Head of caudate nucleus (tissue), 42 donors: ENCODE measurements at regions not wholly inside any gene's neighbourhood (a gene's known extent, or its start where the extent isn't known, plus 50 kb on each side); places are given as distances from the start of the nearest gene placed in this dataset.
"Not testable (repeated sequence)": the region's sequence is repeated elsewhere in the genome, so short reads cannot be mapped to it uniquely, and the experiment has no call there.

Experiments
- DNase-seq, 42 donors: peaks; one replicate each; pipeline versions ENCODE4 v3.0.0 to v3.0.0-alpha.2; 2020 to 2021; ENCODE audit warnings: mixed read lengths in 7 of 42
- intact Hi-C: fragments of 100-400 bp; cut with DNase I; formaldehyde crosslinking; loops from one replicate; pipeline ENCODE4 v1.15.0; 2022

DNA sequence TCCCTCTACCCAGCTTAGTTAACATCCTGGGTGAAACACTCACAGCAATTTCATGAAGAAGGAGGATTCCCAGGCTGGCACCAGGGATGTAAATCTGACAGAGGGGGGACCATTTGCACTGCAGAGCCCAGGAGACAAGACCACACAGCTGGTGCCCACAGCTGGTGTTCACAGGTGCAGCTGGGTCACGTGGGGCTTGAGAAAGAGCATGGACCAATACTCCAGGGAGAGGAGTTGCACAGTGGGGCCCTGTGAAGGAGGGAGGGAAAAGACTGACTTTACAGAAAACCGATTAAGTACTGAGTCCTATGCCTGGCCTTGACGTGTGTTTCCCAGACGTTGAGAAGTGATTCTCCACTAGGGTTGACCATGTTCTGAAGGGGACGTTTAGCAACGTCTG is 1316.7 kb upstream of the TMEM132C start:
- DNase-seq: no peak
- intact Hi-C loops: no loop called here

DNA sequence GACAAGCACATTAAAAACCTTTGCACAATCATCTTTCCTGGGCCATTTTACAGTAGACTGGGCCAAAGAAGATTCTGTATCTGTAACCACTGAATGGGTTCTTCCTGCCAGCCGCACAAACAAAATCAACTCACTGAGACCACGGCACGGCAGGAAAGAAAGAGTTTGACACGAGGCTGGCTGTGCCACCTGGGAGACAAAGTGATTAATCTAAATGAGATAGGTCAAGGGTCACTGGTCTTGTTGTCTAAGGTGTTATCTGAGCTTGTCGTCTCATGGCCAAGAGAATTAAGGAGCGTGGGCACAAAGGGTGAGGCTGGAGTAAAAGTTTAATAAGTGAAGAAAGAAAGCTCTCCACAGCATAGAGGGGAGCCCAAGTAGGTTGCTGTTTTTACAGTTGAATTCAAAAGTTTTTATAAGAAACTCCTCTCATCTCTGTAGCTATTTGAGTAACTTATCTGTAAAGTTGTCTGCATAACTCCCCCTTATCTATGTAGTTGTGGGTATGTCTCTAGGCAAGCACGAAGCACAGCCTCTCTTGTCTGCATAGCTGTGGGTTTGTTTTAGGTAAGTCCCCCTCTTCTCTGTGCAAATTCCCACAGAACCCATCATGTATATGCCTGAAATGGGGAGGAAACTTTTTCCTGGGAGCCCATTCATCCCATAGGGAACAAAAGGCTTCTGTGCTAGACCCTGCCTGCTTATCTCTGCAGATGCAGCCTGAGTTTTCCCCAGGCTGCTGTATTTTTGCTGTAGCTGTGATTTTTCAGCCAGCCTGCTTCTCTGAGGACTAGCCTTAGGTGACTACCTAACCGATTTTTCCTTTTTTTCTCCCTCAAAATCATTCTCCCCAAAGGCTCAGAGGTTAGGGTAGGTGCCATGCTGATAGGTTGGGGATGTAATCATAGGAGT is 1314.6 kb upstream of the TMEM132C start:
- intact Hi-C loops: no loop called here
- peak in 2 of 42 donors; percentile 13 to 20 for DNase-seq

DNA sequence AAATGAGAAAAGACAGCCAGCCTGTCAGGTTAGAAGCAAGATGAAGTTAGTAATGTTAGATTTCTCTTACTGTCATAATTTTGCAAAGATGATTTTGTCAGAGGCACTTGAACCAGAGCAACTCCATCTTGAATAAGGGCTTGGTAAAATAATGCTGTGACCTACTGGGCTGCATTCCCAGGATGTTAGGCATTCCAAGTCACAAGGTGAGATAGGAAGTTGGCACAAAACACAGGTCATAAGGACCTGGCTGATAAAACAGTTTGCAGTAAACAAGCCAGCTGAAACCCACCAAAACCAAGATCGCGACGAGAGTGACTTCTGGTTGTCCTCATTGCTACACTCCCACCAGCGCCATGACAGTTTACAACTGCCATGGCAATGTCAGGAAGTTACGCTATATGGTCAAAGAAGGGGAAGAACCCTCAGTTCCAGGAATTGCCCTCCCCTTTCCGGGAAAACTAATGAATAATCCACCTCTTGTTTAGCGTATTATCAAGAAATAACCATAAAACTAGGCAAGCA is 1313.5 kb upstream of the TMEM132C start:
- intact Hi-C loops: no loop called here
- no peak for DNase-seq

DNA sequence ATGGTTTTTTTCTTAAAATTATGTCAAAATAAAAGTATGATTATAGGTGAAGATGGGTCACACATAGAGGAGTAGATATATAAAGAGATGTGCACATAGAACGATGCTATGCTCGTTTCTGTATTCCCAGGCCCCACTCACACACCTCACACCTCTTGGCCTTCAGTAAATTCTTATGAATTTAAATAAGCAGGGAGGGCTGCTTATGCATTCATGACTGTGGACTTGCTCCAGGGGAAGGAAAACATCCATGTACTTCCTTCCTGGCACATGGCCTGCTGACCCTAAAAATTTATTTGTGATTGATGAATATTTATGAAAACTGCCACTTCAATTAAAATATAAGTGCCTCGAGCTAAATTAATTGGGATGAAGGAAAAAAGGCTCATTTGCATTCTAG is 1306.7 kb upstream of the TMEM132C start:
- no peak for DNase-seq
- intact Hi-C loops: no loop called here

DNA sequence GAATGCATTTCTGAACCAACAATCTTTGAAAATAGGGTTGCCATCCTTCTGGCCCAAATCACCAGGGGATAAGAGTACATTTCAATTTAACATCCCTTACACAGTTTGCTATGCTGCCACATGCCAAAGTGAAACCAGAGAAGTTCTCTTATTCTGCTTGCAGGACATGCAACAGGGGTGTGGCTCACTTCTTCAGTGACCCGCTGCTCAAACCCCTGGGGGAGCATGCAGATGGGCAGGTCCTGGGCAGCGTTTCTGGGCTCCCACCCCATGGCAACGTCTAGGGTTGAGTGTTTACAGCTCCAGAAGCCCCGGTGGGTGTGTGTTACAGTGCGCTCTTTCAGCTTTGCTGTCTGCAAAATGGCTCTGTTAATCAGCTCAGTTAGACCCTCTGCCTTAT is 1306.3 kb upstream of the TMEM132C start:
- intact Hi-C loops: no loop called here
- no peak for DNase-seq

DNA sequence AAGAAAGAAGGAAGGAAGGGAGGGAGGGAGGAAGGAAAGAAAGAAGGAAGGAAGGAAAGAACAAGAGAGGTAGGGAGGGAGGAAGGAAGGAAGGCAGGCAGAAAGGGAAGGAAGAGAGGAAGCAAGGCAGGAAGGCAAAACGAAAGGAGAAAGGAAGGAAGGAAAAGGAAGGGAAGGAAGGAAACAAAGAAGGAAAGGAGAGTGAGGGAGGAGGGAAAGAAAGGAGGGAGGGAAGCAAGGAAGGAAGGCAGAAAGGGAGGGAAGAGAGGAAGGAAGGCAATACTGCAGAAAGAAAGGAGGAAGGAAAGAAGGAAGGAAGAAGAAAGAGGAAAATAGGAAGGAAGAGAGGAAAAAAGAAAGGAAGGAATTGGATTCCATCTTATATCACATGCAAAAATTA is 1303.1 kb upstream of the TMEM132C start:
- DNase-seq: no peak
- intact Hi-C loops: no loop called here

DNA sequence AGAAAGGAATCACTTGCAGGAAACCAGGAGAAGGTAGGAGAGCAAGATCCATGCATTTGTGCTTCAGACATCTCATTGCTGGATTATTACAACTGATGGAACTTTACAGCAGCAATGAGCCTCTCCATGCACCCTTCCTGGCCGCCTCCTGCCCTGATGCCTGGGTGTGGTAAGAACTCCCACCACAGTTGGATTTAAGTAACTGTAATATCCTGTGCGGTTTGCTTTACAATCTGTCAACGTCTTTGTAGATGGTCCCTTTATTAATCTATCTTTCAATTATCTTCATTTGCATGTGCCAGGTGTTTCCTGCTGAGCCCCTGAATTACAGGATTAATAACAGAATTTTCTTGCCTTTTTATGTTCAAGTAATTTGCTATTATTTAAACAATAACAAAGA is 1300.5 kb upstream of the TMEM132C start:
- DNase-seq: no peak
- intact Hi-C loops: no loop called here

DNA sequence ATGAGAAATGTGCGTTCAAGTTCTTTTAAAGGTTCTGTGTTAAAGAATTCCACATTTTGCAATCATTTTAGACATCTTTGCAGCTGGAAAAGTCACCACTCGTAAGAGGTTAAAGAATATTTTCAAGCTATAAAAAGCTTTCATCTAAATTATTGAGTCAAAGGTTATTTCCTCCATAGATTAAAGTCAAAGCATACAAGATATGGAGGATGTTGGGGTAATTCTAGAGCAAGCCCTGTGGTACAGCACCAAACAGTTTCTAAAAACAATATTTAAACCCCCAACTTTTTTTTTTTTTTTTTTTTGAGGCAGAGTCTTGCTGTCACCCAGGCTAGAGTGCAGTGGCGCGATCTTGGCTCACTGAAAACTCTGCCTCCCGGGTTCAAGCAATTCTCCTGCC is 1299.8 kb upstream of the TMEM132C start:
- intact Hi-C loops: no loop called here

DNA sequence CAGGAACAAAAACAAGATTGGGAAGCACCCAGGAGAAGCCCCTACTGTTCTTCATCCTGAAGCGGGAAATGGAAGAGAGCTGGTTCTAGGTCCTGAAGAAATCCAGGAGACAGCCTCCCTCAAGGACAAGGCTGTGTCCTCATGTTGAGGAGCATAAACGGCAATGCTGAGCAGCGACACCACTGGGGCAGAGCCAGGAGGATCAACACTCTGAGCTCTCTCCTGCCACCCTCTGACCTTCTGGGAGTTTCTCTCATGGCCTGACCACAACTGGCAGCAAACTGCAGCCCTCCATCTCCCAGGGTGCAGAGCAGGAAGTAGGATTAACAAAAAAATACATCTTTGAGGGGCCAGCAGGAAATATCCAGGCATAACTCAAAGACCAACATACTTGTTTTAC is 1292.2 kb upstream of the TMEM132C start:
- peak in 4 of 42 donors; percentile 19 to 32 (median 20) for DNase-seq
- intact Hi-C loops: no loop called here

More for the DNA sequence above, 1299.8 kb upstream of the TMEM132C start:
- no peak for DNase-seq

DNA sequence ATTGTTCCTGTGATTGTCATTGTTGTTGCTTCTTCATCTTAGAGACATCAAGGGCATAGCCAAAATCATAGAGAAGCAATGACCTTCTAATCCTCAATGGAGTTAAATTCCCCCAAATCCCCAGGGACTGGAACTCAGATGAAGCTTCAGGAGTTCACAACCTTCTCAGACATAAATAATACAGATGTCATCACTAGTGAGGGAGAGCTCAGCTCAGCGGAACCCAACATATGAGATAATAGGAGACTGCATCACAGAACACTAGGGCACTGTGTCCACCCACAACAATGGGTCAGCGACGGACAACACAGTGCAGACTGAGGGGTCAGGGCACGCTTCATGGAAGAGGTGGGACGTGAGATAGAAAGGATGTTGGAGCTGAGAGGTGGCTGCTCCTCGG is 1290.4 kb upstream of the TMEM132C start:
- DNase-seq: no peak
- intact Hi-C loops: no loop called here

DNA sequence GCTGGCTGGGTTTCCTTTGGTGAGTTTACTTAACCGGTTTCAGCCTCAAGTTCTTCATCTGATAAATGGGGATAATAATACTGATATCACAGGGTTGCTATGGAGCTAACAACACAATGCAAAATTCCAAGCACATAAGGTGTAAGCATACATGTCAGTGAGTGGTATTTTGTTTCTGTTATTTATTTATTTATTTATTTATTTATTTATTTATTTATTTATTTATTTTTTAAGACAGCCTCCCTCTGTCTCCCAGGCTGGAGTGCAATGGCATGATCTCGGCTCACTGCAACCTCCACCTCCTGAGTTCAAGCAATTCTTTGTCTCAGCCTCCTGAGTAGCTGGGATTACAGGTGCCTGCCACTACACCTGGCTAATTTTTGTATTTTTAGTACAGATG is 1287.4 kb upstream of the TMEM132C start:
- DNase-seq, intact Hi-C loops: not testable (repeated sequence)

DNA sequence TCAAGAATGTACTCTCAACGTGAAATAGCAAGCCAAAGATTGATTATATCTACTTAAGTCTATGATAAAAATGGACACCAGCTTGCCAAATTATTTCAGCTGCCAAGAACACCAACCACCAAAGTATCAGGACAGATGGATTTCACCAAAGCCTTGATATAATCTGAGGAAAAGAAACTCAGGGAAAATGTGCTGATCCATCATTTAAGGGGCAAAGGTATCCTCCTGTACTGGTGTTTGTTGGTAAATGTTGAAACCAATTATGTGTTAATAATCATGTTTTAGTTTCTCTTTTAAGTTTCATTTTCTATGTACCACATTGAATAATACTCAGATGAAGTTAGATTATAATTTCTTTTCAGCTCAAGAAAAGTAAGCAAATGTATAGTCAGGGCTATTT is 1284.3 kb upstream of the TMEM132C start:
- no peak for DNase-seq
- intact Hi-C loops: no loop called here

DNA sequence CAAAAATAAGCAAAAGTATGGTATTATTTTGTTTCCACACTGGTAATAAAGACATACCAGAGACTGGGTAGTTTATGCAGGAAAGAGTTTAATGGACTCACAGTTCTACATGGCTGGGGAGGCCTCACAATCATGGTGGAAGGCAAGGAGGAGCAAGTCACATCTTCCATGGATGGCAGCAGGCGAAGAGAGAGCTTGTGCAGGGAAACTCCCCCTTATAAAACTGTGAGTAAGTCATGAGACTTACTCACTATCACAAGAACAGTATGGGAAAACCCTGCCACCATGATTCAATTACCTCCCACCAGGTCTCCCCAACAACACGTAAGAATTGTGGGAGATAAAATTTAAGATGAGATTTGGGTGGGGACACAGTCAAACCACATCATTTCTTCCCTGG is 1283.2 kb upstream of the TMEM132C start:
- intact Hi-C loops, DNase-seq: not testable (repeated sequence)

DNA sequence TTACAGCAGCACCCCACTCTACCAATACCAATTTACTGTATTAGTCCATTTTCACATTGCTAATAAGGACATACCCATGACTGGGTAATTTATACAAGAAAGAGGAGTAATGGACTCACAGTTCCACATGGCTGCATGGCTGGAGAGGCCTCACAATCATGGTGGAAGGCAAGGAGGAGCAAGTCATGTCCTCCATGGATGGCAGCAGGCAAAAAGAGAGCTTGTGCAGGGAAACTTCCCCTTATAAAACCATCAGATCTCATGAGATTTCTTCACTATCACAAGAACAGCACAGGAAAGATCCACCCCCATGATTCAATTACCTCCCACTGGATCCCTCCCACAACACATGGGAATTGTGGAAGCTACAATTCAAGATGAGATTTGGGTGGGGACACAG is 1281.3 kb upstream of the TMEM132C start:
- DNase-seq, intact Hi-C loops: not testable (repeated sequence)

DNA sequence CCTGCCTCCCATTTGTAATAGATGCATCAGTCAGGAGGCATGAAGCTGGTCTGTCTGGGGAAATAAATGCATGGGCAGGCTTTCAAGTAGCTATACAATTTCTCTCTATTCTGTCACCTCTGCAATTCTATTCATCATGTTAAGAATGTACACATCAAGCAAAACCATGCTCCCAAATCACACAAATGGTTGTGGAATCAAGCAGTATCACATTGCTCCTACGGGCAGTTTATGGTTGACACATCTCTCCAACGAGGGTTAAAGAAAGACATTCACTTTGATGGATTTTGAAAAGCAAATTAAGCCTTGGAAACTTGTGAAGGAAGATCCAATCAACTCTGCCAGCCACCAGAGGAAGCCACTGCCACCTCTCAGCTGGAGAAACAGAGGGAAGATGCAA is 1277.4 kb upstream of the TMEM132C start:
- no peak for DNase-seq
- intact Hi-C loops: no loop called here

DNA sequence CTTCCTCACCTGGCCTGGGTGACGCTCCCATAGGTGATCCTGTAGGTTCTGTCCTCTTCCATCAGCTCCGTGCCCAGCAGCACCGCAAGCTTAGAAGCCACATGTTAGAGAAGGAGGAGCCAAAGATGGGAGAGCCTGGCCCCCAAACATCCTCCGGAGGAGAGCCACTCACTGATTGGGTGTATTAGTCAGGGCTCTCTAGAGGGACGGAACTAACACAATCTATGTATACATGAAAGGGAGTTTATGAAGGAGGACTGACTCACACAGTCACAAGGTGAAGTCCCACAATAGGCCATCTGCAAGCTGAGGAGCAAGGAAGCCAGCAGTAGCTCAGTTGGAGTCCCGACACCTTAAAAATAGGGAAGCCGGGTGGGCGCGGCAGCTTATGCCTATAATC is 1273.1 kb upstream of the TMEM132C start:
- intact Hi-C loops: no loop called here
- no peak for DNase-seq

DNA sequence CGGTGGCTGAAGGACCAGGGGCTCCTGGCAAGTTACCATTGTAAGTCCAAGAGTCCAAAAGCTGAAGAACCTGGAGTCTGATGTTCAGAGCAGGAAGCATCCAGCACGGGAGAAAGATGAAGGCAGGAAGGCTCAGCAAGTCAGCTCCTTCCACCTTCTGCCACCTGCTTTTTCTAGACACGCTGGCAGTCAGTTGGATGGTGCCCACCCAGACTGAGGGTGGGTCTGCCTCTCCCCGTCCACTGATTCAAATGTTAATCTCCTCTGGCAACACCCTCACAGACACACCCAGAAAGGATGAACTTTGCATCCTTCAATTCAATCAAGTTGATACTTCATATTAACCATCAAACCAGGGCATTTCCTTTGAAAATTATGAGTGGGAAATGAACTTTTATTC is 1272.4 kb upstream of the TMEM132C start:
- intact Hi-C loops: no loop called here
- no peak for DNase-seq

DNA sequence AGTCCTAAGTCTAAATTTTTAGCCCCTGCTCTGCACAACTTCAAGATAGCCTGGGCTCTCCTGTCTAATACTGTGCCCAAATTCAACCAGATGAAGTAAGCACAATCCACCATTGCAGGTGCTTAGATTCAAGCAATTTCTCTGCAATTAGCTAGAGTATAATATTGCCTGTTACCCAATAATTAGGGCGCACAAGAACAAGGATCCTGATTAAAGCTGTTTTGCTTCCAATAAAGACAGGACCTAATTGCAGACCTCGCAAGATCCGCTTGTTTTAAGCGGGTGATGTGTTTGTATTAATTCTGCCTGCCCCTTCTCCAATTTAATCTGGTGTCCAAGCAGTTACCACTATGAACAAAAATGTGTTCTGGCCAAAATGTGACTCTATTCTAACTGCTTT is 1268.9 kb upstream of the TMEM132C start:
- intact Hi-C loops: no loop called here
- no peak for DNase-seq

DNA sequence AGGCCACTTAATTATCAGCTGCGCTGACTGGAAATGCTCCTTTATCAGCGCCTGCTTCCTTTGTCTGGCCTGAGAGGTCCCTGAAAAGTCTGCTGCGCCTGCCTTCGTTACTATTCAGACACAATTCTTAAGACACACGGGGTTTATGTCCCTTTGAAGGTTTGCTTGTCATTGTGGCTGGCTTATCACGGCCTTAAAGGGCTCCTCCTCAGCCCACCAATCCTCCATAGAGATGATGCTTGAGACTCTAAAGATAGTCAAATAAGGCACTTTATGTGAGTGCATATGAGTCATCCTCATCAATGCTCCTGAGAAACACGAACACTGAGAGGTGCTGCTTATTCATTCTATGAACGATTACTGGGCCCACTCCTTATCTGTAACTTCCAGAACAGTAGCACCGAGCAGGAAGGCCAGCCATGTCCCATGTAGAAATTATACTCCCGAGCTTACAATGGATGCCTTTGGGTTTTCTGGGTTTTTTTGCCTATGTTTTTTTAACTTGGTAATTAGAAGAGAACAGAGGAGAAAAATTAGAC is 1268.2 kb upstream of the TMEM132C start:
- peak in 7 of 42 donors; percentile 1 to 54 (median 18) for DNase-seq

DNA sequence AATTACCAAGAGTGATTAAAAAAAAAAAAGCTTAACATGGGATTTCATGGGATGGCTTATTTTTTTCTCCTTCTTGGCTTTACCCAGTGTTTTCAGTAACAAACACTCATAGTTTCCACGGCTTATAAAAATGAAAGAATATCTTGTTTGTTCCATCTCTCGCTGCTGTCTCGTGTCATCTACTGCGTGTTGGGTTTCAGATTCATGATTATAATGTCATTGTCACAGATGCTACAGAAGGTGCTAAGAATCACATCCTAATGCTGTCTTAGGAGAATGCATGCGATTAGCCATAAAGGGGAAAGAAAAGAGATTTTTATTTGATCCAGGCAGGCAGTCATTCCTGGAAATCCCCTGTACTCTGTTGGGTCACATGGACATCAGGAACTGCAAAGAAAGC is 1267.6 kb upstream of the TMEM132C start:
- no peak for DNase-seq
- intact Hi-C loops: no loop called here

More for the DNA sequence above, 1268.2 kb upstream of the TMEM132C start:
- intact Hi-C loops: no loop called here

DNA sequence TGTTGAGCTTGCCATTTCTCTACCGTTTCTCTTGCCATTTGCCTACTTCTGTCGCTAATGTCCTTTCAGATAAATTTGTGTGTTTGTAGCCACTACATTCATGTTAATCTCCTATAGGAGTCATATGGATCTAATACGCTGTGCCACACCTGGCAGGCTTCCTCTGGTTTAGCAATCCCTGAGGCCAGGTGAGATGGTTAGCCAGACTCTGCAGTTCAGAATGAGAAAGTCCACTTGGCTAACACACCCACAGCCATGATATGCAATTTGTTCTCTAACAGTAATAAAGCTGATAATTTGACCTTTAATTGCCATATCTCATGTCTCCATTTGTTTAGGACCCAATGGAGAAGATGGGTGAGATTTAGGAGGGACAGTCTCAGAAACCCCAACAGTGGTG is 1261.6 kb upstream of the TMEM132C start:
- intact Hi-C loops: no loop called here
- no peak for DNase-seq
